IMR-90 (cell line): ENCODE measurements at regions not wholly inside any gene's neighbourhood (a gene's known extent, or its start where the extent isn't known, plus 50 kb on each side); places are given as distances from the start of the nearest gene placed in this dataset.

ENCODE experiments used
- ATAC-seq: fragments of 200-7000 bp; cut with Tn5 transposase; 2 replicates; pipeline ENCODE4 v1.9.1; 2020; ENCODE audit warnings: low read depth, mild to moderate bottlenecking, moderate library complexity
- BruUV-seq: library from RNA; stranded (reverse); fragments of 400-500 nt; replicated peaks from 2 replicates; lab custom pipeline; 2021; lab: Mats Ljungman, UMichigan
- CTCF ChIA-PET: fragments of 300-600 bp; formaldehyde crosslinking; extraction: SDS; loops from one replicate; lab custom pipeline; 2021; ENCODE audit warnings: antibody characterized with exemption; lab: Yijun Ruan, JAX
- POLR2A ChIA-PET: fragments of 300-600 bp; sonication (Branson Sonifier 250); formaldehyde crosslinking; loops from one replicate; lab custom pipeline; 2022; ENCODE audit warnings: antibody characterized with exemption; ENCODE audit not compliant: unreplicated experiment; lab: Charles Lee
- DNase-seq: peaks from one replicate; pipeline ENCODE4 v3.0.0; 2013
- H2AFZ ChIP-seq: replicated peaks from 2 replicates; pipeline ENCODE3; 2013; ENCODE audit warnings: low read length, mild to moderate bottlenecking; ENCODE audit not compliant: poor library complexity
- H2AK5ac ChIP-seq: 2 replicates; pipeline ENCODE4 v1.6.1; 2013; ENCODE audit warnings: low read depth, low read length, inconsistent platforms
- H2AK9ac ChIP-seq: replicated peaks from 2 replicates; pipeline ENCODE3; 2013; ENCODE audit warnings: mild to moderate bottlenecking, low read depth, low read length, moderate library complexity; ENCODE audit not compliant: poor library complexity
- H2BK120ac ChIP-seq: 2 replicates; pipeline ENCODE4 v1.6.1; 2013; ENCODE audit warnings: low read depth, low read length, inconsistent platforms
- H2BK15ac ChIP-seq: 3 replicates; pipeline ENCODE4 v1.6.1; 2013; ENCODE audit warnings: low read depth, low read length, inconsistent platforms
- H2BK20ac ChIP-seq: 2 replicates; pipeline ENCODE4 v1.6.1; 2013; ENCODE audit warnings: low read depth, mild to moderate bottlenecking, inconsistent platforms, low read length, moderate library complexity
- H2BK5ac ChIP-seq: 2 replicates; pipeline ENCODE4 v1.6.1; 2013; ENCODE audit warnings: mild to moderate bottlenecking, low read depth, low read length, inconsistent platforms; ENCODE audit not compliant: poor library complexity, severe bottlenecking
- H3K14ac ChIP-seq: replicated peaks from 2 replicates; pipeline ENCODE4 v1.6.1; 2013; ENCODE audit warnings: low read depth, low read length, inconsistent platforms
- H3K18ac ChIP-seq: 2 replicates; pipeline ENCODE4 v1.6.1; 2013; ENCODE audit warnings: low read depth, low read length, control low read depth
- H3K23ac ChIP-seq: 2 replicates; pipeline ENCODE4 v1.6.1; 2013; ENCODE audit warnings: low read depth, low read length, inconsistent platforms
- H3K27ac ChIP-seq: 2 replicates; pipeline ENCODE4 v1.5.1; 2013; ENCODE audit warnings: mild to moderate bottlenecking, control low read depth, low read length; ENCODE audit not compliant: insufficient read depth
- H3K27me3 ChIP-seq: 2 replicates; pipeline ENCODE4 v1.6.1; 2013; ENCODE audit warnings: low read length; ENCODE audit not compliant: control insufficient read depth, insufficient read depth
- H3K36me3 ChIP-seq: 2 replicates; pipeline ENCODE4 v1.6.1; 2013; ENCODE audit warnings: low read length, mixed read lengths; ENCODE audit not compliant: control insufficient read depth, insufficient read depth
- H3K4ac ChIP-seq: 2 replicates; pipeline ENCODE4 v1.6.1; 2013; ENCODE audit warnings: low read depth, low read length, inconsistent platforms
- H3K4me1 ChIP-seq: 2 replicates; pipeline ENCODE4 v1.6.1; 2013; ENCODE audit warnings: low read length, mixed read lengths; ENCODE audit not compliant: control insufficient read depth, insufficient read depth
- H3K4me2 ChIP-seq: 2 replicates; pipeline ENCODE4 v1.6.1; 2013; ENCODE audit warnings: low read depth, mild to moderate bottlenecking, control low read depth, low read length, moderate library complexity
- H3K4me3 ChIP-seq: 2 replicates; pipeline ENCODE4 v1.5.1; 2013; ENCODE audit warnings: low read depth, mild to moderate bottlenecking, control low read depth, low read length, moderate library complexity; ENCODE audit not compliant: insufficient read depth
- H3K56ac ChIP-seq: 2 replicates; pipeline ENCODE4 v1.6.1; 2013; ENCODE audit warnings: low read length, inconsistent platforms; ENCODE audit not compliant: insufficient read depth; ENCODE audit errors: extremely low read depth
- H3K79me1 ChIP-seq, 2 experiments: 2 replicates each; pipeline ENCODE4 v1.6.1; 2013; ENCODE audit warnings: low read length in 2 of 2, inconsistent platforms in 1 of 2, low read depth in 1 of 2
- H3K9ac ChIP-seq: 2 replicates; pipeline ENCODE4 v1.6.1; 2013; ENCODE audit warnings: low read depth, low read length, control low read depth
- H3K9me1 ChIP-seq: 2 replicates; pipeline ENCODE4 v1.6.1; 2013; ENCODE audit warnings: low read length, inconsistent platforms; ENCODE audit not compliant: insufficient read depth
- H3K9me3 ChIP-seq: 2 replicates; pipeline ENCODE4 v1.6.1; 2013; ENCODE audit warnings: low read length; ENCODE audit not compliant: control insufficient read depth, insufficient read depth
- H4K20me1 ChIP-seq: 2 replicates; pipeline ENCODE4 v1.6.1; 2013; ENCODE audit warnings: low read length, inconsistent platforms; ENCODE audit not compliant: insufficient read depth
- H4K5ac ChIP-seq: 2 replicates; pipeline ENCODE4 v1.6.1; 2013; ENCODE audit warnings: mild to moderate bottlenecking, low read depth, low read length, control low read depth
- H4K8ac ChIP-seq, 2 experiments: 2 replicates each; pipeline ENCODE4 v1.6.1; 2013; ENCODE audit warnings: low read depth in 2 of 2, low read length in 2 of 2, control low read depth in 1 of 2, inconsistent platforms in 1 of 2
- H4K91ac ChIP-seq: 2 replicates; pipeline ENCODE4 v1.6.1; 2013; ENCODE audit warnings: low read depth, low read length, inconsistent platforms; ENCODE audit not compliant: insufficient read depth
- CEBPB ChIP-seq: IDR thresholded peaks from 2 replicates; pipeline ENCODE4 v1.6.1; 2012; ENCODE audit warnings: low read depth, low read length, improper control_type of control experiment
- CTCF ChIP-seq: conservative IDR thresholded peaks from 2 replicates; pipeline ENCODE4 v1.5.1; 2012; ENCODE audit warnings: mild to moderate bottlenecking, low read depth, low read length, improper control_type of control experiment
- FOS ChIP-seq: fragments of 150-350 bp; IDR thresholded peaks from 2 replicates; pipeline ENCODE4 v1.6.1; 2016; ENCODE audit warnings: low read depth, low read length
- MXI1 ChIP-seq: IDR thresholded peaks from 2 replicates; pipeline ENCODE4 v1.6.1; 2012; ENCODE audit warnings: low read depth, mild to moderate bottlenecking, low read length, moderate library complexity, borderline replicate concordance
- POLR2A ChIP-seq: IDR thresholded peaks from 2 replicates; pipeline ENCODE4 v1.6.1; 2012; ENCODE audit warnings: mild to moderate bottlenecking, low read depth, low read length
- RFX5 ChIP-seq: IDR thresholded peaks from 2 replicates; pipeline ENCODE4 v1.8.0; 2012; ENCODE audit warnings: low read depth, mild to moderate bottlenecking, low read length, moderate library complexity
- USF2 ChIP-seq: fragments of 150-350 bp; IDR thresholded peaks from 2 replicates; pipeline ENCODE4 v1.6.1; 2017; ENCODE audit warnings: mild to moderate bottlenecking, antibody characterized with exemption, low read length, low read depth
- WGBS, 2 experiments: methylation state at CpG; one replicate each; pipeline versions ENCODE4 v1.1.5 to v1.1.7; 2013; ENCODE audit warnings: missing lambda C conversion rate in 2 of 2; ENCODE audit not compliant: insufficient read length in 1 of 2; ENCODE audit errors: extremely low coverage in 2 of 2; 5-methylcytosine and 5-hydroxymethylcytosine counted together
- dilution Hi-C: fragments of 300-500 bp; cut with HindIII; formaldehyde crosslinking; loops from one replicate; pipeline ENCODE4 v1.14.3; 2018; ENCODE audit warnings: low sequenced_read_pairs; ENCODE audit not compliant: unreplicated experiment
- in situ Hi-C: fragments of 300-500 bp; cut with MboI; formaldehyde crosslinking; loops from 3 replicates; pipeline ENCODE4 v1.14.3; 2019; ENCODE audit warnings: low sequenced_read_pairs, inconsistent platforms, mixed read lengths
- intact Hi-C: fragments of 100-400 bp; cut with micrococcal nuclease; formaldehyde crosslinking; loops from 2 replicates; pipeline ENCODE4 v1.10.0; 2022

GRCh38 chr12:107509421-107509820, 176.2 kb upstream of the PWP1 start:
- CTCF ChIA-PET: no interaction called here

More at GRCh38 chr12:107509421-107509820, 176.2 kb upstream of the PWP1 start:
- no peaks in the 10 kb centered on the region for H3K79me1 ChIP-seq
- no peak overlapping the region for H3K4me3 ChIP-seq
- no peak overlapping the region for H4K8ac ChIP-seq
- intact Hi-C loops: no loop called here
- no peak overlapping the region for H3K27ac ChIP-seq
- no peaks in the 10 kb centered on the region for H4K20me1 ChIP-seq
- 17% methylated on average over 1 of the region's 4 CpGs; no CpG with 5 or more reads in 1 of the 2 experiments for WGBS, 2 experiments
- H4K5ac ChIP-seq: no peak overlapping the region
- no peak overlapping the region for H3K4ac ChIP-seq
- H3K9me3 ChIP-seq: no peaks in the 10 kb centered on the region
- ATAC-seq (no peak), DNase-seq (no peak)
- H2AK5ac ChIP-seq: no peak overlapping the region
- H3K23ac ChIP-seq: no peak overlapping the region
- H2AFZ ChIP-seq: no peak overlapping the region
- H2AK9ac ChIP-seq: no peak overlapping the region
- no peak overlapping the region for H2BK5ac ChIP-seq
- H4K91ac ChIP-seq: no peak overlapping the region
- H3K36me3 ChIP-seq: no peaks in the 10 kb centered on the region
- H2BK20ac ChIP-seq: no peak overlapping the region
- dilution Hi-C loops: no loop called here
- no TSS peak for BruUV-seq
- H3K9ac ChIP-seq: no peak overlapping the region
- no peak overlapping the region for H3K56ac ChIP-seq
- no peaks in the 10 kb centered on the region for H3K9me1 ChIP-seq
- no peaks in the 10 kb centered on the region for H3K4me1 ChIP-seq
- H3K14ac ChIP-seq: no peak overlapping the region
- in situ Hi-C loops: no loop called here
- TF ChIP-seq CTCF: no peak
- TF ChIP-seq CEBPB: no peak
- no peak for TF ChIP-seq MXI1
- no peak for TF ChIP-seq RFX5
- no peak for TF ChIP-seq FOS
- TF ChIP-seq USF2: no peak
- no peak for TF ChIP-seq POLR2A
- peaks cover 4% of the 10 kb centered on the region; the same call in 1 of the 2 replicates for H3K27me3 ChIP-seq
- no peak overlapping the region for H3K18ac ChIP-seq
- H2BK120ac ChIP-seq: no peak overlapping the region
- POLR2A ChIA-PET: no interaction called here
- no peak overlapping the region for H3K4me2 ChIP-seq
- H2BK15ac ChIP-seq: no peak overlapping the region
